ENCODE measurements at regions not wholly inside any gene's neighbourhood (a gene's known extent, or its start where the extent isn't known, plus 50 kb on each side); places are given as distances from the start of the nearest gene placed in this dataset.
A peak's percentile ranks its signal among the peaks of the same experiment; 100 is the strongest.

DNA sequence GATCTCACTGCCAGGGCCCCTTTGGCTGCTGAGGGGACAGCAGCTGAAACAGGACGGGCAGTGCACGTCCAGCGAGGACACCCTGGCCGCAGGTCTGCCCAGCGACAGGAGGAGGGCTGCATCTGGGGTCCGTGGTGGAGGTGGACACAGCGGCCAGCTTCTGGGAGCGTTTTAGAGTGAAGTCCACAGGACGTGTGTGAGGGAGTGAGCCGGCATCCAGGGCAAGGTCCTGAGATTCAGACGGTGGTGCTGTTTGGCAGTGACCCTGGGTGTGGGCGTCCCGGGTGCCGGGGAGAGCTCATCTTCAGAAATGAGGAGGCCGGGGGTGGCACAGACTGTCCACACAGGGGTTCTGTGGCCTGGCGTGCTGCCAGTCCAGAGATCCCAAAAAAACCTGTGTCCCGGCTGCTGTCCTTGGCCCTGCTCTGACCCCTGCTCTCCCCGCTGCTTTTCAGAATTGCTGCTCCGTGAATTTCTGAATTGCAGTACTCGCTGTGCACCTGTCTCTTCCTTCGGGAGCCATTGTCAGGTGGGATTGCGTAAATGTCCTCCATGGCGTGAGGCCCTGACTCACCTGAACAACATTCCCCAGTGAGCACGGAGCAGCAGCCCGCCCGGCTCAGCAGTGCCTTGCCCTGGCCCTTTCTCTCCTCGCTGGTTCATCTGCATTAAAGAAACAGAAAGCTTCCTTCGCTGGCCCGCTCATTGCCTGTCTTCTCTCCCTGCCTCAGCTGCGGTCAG lies 183.5 kb upstream of the C14orf180 start:
- H3K9me3 Mint-ChIP-seq = peaks cover 35% of the 10 kb centered on the region
- no peak overlapping the region for H3K4me3 Mint-ChIP-seq
- H2AFZ ChIP-seq = no peak overlapping the region
- DNase-seq (ENCODE audit: low spot score) = no peak
- no peaks in the 10 kb centered on the region for H3K9me2 ChIP-seq (ENCODE audit: insufficient read depth)
- ATAC-seq = peak; percentile 71
- H3K79me2 ChIP-seq (replicated peaks; ENCODE audit: insufficient read depth) = no peaks in the 10 kb centered on the region
- peaks cover 11% of the 10 kb centered on the region for H3K27me3 Mint-ChIP-seq (ENCODE audit: insufficient read depth, low read depth, poor library complexity)
- no peaks in the 10 kb centered on the region for H3K27me3 ChIP-seq (ENCODE audit: insufficient read depth)
- peaks cover 11% of the 10 kb centered on the region for H3K4me1 Mint-ChIP-seq
- TF ChIP-seq JUNB (IDR thresholded peaks at IDR 0.05; ENCODE audit: unreplicated experiment) (no peak), REST (IDR thresholded peaks at IDR 0.05; ENCODE audit: unreplicated experiment) (no peak), STAT1 (IDR thresholded peaks at IDR 0.05; ENCODE audit: unreplicated experiment) (no peak), ZNF331 (CRISPR knock-in tag; IDR thresholded peaks at IDR 0.05; ENCODE audit: low read depth) (no peak), EZH2phosphoT487 (IDR thresholded peaks at IDR 0.05; ENCODE audit: unreplicated experiment) (no peak), NANOG (IDR thresholded peaks at IDR 0.05; ENCODE audit: borderline replicate concordance) (no peak), ZNF462 (CRISPR knock-in tag; IDR thresholded peaks at IDR 0.05) (no peak), ZNF114 (CRISPR knock-in tag; IDR thresholded peaks at IDR 0.05) (no peak), CTCF (conservative IDR thresholded peaks at IDR 0.05; ENCODE audit: low read depth in 2 of 2) (no peak), EZH2 (IDR thresholded peaks at IDR 0.05; ENCODE audit: low read depth, unreplicated experiment) (no peak), ETS1 (IDR thresholded peaks at IDR 0.05) (no peak), CREB1 (CRISPR knock-in tag; IDR thresholded peaks at IDR 0.05; ENCODE audit: low read depth) (no peak), POLR2AphosphoS5 (IDR thresholded peaks at IDR 0.05; ENCODE audit: low read depth) (no peak)
- H3K36me3 ChIP-seq (ENCODE audit: insufficient read depth) = no peaks in the 10 kb centered on the region
- no peaks in the 10 kb centered on the region for H3F3A ChIP-seq (replicated peaks; ENCODE audit: low read depth)
- H4K20me1 ChIP-seq (replicated peaks; ENCODE audit: insufficient read depth) = no peaks in the 10 kb centered on the region
- no peak overlapping the region for H3K4me2 ChIP-seq
- no peak overlapping the region for H3K4me3 ChIP-seq
- H3K27ac ChIP-seq (ENCODE audit: low read depth) = no peak overlapping the region
- H3K36me3 Mint-ChIP-seq (ENCODE audit: low read depth) = peaks cover 30% of the 10 kb centered on the region
- H3K27ac Mint-ChIP-seq = no peak overlapping the region
- H3K4me1 ChIP-seq (ENCODE audit: insufficient read depth) = no peaks in the 10 kb centered on the region

Data from GM23338 (cell line).